OCI-LY1 (cell line): ENCODE measurements at regions not wholly inside any gene's neighbourhood (a gene's known extent, or its start where the extent isn't known, plus 50 kb on each side); places are given as distances from the start of the nearest gene placed in this dataset.

Experiments used
- CTCF ChIP-seq: fragments of 200-600 bp; sonication (generic), shearing (Covaris generic); IDR thresholded peaks from 2 replicates; pipeline ENCODE4 v1.5.1; 2017; ENCODE audit warnings: mild to moderate bottlenecking, antibody characterized with exemption, low read length, moderate library complexity, mixed read lengths
- EZH2 ChIP-seq: fragments of 200-600 bp; sonication (generic), shearing (Covaris generic); IDR thresholded peaks from 2 replicates; pipeline ENCODE4 v1.8.0; 2017; ENCODE audit warnings: borderline replicate concordance, mixed run types, mild to moderate bottlenecking, antibody characterized with exemption, low read length, moderate library complexity, mixed read lengths

GRCh38 chr4:161187569-161187968 lies 976.2 kb downstream of the FSTL5 start:
- TF ChIP-seq CTCF (no peak), EZH2 (no peak)
